ENCODE measurements at regions not wholly inside any gene's neighbourhood (a gene's known extent, or its start where the extent isn't known, plus 50 kb on each side); places are given as distances from the start of the nearest gene placed in this dataset.

DNA sequence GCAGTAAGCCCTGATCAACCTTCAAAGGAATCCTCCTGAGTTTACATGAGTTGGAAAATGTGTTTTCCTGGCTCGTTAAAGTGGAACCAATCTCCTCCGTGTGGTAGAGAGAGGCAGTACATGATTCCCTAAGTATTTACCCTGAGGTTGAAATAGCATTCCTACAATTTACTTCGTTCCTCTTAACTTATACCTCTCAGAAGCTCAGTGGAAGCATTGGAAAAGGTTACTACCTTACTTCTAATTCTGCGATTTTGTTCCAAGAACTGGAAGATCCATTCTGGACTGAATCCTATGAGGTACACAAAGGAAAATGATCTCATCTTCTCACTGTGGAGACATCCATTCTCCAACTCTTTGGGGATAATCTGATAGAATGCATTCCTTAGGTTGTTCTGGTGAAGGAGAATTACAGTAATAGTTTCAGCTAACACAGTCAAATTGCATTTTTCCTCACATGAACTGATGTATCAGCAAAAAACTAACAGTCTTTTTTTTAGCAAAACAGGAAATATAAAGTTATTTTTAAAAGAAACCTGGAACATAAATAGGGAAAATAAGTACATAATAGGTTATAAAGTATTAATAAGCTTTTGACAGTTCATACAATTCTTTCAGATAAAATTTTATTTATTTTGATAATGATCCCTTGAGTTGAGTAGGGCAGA lies 475.6 kb downstream of the PDZRN4 start:
- H3K4me3 ChIP-seq (ENCODE audit: low read depth, low read length) = no peak overlapping the region
- TF ChIP-seq, protein P1, sequence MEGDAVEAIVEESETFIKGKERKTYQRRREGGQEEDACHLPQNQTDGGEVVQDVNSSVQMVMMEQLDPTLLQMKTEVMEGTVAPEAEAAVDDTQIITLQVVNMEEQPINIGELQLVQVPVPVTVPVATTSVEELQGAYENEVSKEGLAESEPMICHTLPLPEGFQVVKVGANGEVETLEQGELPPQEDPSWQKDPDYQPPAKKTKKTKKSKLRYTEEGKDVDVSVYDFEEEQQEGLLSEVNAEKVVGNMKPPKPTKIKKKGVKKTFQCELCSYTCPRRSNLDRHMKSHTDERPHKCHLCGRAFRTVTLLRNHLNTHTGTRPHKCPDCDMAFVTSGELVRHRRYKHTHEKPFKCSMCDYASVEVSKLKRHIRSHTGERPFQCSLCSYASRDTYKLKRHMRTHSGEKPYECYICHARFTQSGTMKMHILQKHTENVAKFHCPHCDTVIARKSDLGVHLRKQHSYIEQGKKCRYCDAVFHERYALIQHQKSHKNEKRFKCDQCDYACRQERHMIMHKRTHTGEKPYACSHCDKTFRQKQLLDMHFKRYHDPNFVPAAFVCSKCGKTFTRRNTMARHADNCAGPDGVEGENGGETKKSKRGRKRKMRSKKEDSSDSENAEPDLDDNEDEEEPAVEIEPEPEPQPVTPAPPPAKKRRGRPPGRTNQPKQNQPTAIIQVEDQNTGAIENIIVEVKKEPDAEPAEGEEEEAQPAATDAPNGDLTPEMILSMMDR (IDR thresholded peaks at IDR 0.05; ENCODE audit: insufficient read depth, low read length, poor library complexity, severe bottlenecking) = peak; percentile 73

DNA sequence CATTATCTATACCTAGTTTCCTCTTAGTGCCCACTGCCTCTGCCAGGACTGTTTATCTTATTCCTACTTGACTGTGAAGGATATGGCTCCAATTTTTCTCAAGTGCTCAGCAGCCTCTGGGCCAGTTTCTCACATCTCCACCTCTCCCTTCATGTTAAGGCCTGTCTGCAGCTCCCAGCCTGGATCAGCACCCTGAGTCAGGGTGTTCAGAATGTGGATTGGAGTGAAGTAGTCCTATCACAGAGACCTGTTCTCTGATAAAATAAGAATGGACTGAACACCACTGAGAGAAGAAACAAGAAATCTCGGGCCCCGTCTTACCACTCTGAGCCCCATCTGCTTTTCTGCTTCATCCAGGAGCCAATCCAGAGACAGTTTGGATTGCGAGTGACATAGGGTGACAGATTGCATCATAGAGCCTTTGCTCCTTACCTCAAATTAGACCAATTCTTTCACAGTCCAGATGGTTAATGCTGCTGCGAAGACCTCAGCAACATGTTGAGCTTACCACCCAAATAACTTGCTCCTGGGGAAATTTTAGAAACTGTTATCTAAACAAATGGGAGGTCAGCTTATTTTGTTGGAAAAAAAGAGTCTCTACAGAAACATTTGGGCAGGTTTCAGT lies 473.1 kb downstream of the PDZRN4 start:
- Histone ChIP-seq H3K4me3 (ENCODE audit: low read depth, low read length) (no peak overlapping the region), H3K27me3 (ENCODE audit: control insufficient read depth, insufficient read depth, low read length) (no peaks in the 10 kb centered on the region), H3K36me3 (ENCODE audit: control insufficient read depth, insufficient read depth, low read length) (no peaks in the 10 kb centered on the region)
- TF ChIP-seq, protein P1 (IDR thresholded peaks at IDR 0.05; ENCODE audit: insufficient read depth, low read length, poor library complexity, severe bottlenecking) = no peak
- no peak for DNase-seq (ENCODE audit: low read depth)

More for the DNA sequence above, 475.6 kb downstream of the PDZRN4 start:
- Histone ChIP-seq H3K27me3 (ENCODE audit: control insufficient read depth, insufficient read depth, low read length) (no peaks in the 10 kb centered on the region), H3K36me3 (ENCODE audit: control insufficient read depth, insufficient read depth, low read length) (no peaks in the 10 kb centered on the region)
- no peak for DNase-seq (ENCODE audit: low read depth)

DNA sequence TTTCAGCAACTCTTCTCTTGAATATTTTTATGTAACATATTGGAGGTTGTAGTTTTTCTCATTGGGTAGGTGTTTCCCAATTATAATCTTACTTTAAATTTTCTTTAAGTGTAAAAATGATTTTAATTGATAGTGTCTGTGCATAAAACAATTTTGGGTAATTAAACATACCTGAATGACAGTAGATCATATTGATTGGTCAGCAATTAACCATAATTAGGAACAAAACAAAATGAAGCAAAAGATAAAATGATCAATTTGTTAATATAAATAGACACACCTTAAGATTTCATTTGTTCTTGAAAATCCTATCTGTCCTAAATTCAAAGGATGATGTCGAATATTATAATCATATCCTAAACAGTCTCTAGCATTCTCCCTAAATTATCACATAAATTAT lies 468.3 kb downstream of the PDZRN4 start:
- DNase-seq (ENCODE audit: low read depth) = no peak
- H3K36me3 ChIP-seq (ENCODE audit: control insufficient read depth, insufficient read depth, low read length) = no peaks in the 10 kb centered on the region
- H3K4me3 ChIP-seq (ENCODE audit: low read depth, low read length) = no peak overlapping the region
- TF ChIP-seq, protein P1 (IDR thresholded peaks at IDR 0.05; ENCODE audit: insufficient read depth, low read length, poor library complexity, severe bottlenecking) = no peak
- no peaks in the 10 kb centered on the region for H3K27me3 ChIP-seq (ENCODE audit: control insufficient read depth, insufficient read depth, low read length)

DNA sequence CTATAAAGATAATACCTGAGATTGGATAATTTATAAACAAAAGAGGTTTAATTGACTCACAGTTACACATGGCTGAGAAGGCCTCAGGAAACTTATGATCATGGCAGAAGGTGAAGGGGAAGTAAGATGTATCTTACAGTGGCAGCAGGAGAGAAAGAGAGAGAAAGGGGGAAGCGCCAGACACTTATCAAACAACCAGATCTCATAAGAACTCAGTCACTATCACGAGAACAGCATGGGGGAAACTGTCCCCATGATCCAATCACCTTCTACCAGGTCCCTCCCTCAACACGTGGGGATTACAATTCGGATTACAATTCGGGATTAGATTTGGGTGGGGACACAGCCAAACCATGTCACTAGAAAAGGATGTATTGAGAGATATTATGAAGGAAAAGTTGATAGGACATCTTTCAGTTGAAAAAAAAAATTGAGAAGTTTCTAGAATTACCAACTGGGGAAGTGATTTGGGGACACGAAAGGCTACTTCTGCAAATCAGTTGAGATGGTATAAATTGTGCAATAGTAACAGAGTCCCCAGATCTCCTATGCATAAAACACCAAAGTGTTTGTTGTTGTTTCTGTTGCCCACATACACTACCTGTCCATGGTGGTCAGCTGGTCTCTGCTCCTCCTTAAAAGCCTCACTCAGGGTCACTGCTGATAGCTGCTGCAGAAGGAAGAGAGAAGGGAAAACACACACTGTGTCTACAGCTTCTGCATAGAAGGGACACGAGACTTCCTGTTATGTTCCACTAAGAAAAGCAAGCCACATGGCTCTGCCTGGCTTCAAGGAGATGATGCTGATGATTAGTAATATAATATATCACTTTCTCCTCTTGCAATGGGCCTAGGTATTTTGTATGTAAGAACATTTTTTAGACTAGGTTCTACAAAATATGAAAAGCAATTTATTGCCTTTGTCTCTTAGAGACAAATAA lies 465.5 kb downstream of the PDZRN4 start:
- TF ChIP-seq, protein P1 (IDR thresholded peaks at IDR 0.05; ENCODE audit: insufficient read depth, low read length, poor library complexity, severe bottlenecking) = no peak

DNA sequence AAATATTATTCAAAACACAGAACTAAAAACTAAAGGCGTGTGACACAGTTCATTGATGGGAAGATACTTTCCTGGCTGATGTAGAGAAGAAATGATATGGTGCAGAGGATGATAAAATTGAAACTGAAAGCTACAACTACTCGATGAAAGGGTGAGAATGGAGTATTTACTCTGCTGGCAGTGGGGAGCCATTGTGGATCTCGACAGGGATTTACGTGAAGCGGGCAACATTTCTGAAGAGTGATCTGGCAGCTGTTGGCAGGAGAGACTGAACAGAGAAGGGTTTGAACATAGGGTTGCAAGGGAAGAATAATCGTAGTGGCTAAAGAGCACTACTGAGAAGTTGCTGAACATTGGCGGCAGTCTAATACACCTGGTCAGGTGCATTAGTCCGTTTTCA lies 464.9 kb downstream of the PDZRN4 start:
- TF ChIP-seq, protein P1 (IDR thresholded peaks at IDR 0.05; ENCODE audit: insufficient read depth, low read length, poor library complexity, severe bottlenecking) = no peak
- DNase-seq (ENCODE audit: low read depth) = no peak
- no peaks in the 10 kb centered on the region for H3K36me3 ChIP-seq (ENCODE audit: control insufficient read depth, insufficient read depth, low read length)
- H3K27me3 ChIP-seq (ENCODE audit: control insufficient read depth, insufficient read depth, low read length) = no peaks in the 10 kb centered on the region
- H3K4me3 ChIP-seq (ENCODE audit: low read depth, low read length) = no peak overlapping the region

More for the DNA sequence above, 465.5 kb downstream of the PDZRN4 start:
- Histone ChIP-seq H3K36me3 (ENCODE audit: control insufficient read depth, insufficient read depth, low read length) (no peaks in the 10 kb centered on the region), H3K4me3 (ENCODE audit: low read depth, low read length) (no peak overlapping the region), H3K27me3 (ENCODE audit: control insufficient read depth, insufficient read depth, low read length) (no peaks in the 10 kb centered on the region)
- DNase-seq (ENCODE audit: low read depth) = no peak
